Esophagus muscularis mucosa (tissue), 4 donors: ENCODE measurements at regions not wholly inside any gene's neighbourhood (a gene's known extent, or its start where the extent isn't known, plus 50 kb on each side); places are given as distances from the start of the nearest gene placed in this dataset.
A peak's percentile ranks its signal among the peaks of the same experiment; 100 is the strongest.

Experiments used
- DNase-seq: peaks from one replicate; pipeline ENCODE4 v3.0.0-alpha.2; 2017; ENCODE audit errors: extremely low spot score
- H3K27ac ChIP-seq, 4 donors: fragments of 200-600 bp; sonication (generic); replicated peaks in 1 of 4; 1 replicate in 3 of 4; 2 replicates in 1 of 4; pipeline ENCODE4 v1.5.1; 2016 to 2019; ENCODE audit warnings: mild to moderate bottlenecking in 1 of 4
- H3K27me3 ChIP-seq, 4 donors: fragments of 200-600 bp; sonication (generic); one replicate each; pipeline versions ENCODE4 v1.5.1 to v1.6.0; 2016 to 2019
- H3K36me3 ChIP-seq, 4 donors: fragments of 200-600 bp; sonication (generic); one replicate each; pipeline ENCODE4 v1.5.1; 2016 to 2019
- H3K4me1 ChIP-seq, 4 donors: fragments of 200-600 bp; sonication (generic); one replicate each; pipeline ENCODE4 v1.5.1; 2016 to 2019
- H3K4me3 ChIP-seq, 4 donors: fragments of 200-600 bp; sonication (generic); 1 replicate in 2 of 4; 2 replicates in 2 of 4; pipeline ENCODE4 v1.5.1; 2016 to 2019; ENCODE audit warnings: mild to moderate bottlenecking in 4 of 4, moderate library complexity in 1 of 4
- H3K9me3 ChIP-seq, 4 donors: fragments of 200-600 bp; sonication (generic); 1 replicate in 3 of 4; 2 replicates in 1 of 4; pipeline ENCODE4 v1.5.1; 2016 to 2019
- EP300 ChIP-seq: sonication (generic); formaldehyde crosslinking; IDR thresholded peaks from one replicate; pipeline ENCODE4 v1.6.1; 2017; ENCODE audit warnings: antibody characterized with exemption
- POLR2A ChIP-seq: fragments of 450-650 bp; IDR thresholded peaks from one replicate; pipeline ENCODE4 v1.6.1; 2017; ENCODE audit warnings: antibody characterized with exemption, moderate library complexity, mild to moderate bottlenecking, low read depth
- POLR2AphosphoS5 ChIP-seq, 2 donors: sonication (generic); formaldehyde crosslinking; IDR thresholded peaks; one replicate each; pipeline ENCODE4 v1.6.1; 2017; ENCODE audit warnings: antibody characterized with exemption in 2 of 2
- WGBS: methylation state at CpG from one replicate; pipeline ENCODE4 v1.1.5; 2018; 5-methylcytosine and 5-hydroxymethylcytosine counted together
- intact Hi-C: fragments of 100-400 bp; cut with DNase I; formaldehyde crosslinking; loops from one replicate; pipeline ENCODE4 v1.15.1; 2023
- TF ChIP-seq, protein P1 (sequence below), 3 experiments: fragments of 200-600 bp in 2 of 3; fragments of 450-650 bp in 1 of 3; sonication (generic) in 2 of 3; IDR thresholded peaks; one replicate each; pipeline ENCODE4 v1.5.1; 2017 to 2019; ENCODE audit warnings: antibody characterized with exemption in 3 of 3, mild to moderate bottlenecking in 2 of 3, moderate library complexity in 1 of 3

DNA sequence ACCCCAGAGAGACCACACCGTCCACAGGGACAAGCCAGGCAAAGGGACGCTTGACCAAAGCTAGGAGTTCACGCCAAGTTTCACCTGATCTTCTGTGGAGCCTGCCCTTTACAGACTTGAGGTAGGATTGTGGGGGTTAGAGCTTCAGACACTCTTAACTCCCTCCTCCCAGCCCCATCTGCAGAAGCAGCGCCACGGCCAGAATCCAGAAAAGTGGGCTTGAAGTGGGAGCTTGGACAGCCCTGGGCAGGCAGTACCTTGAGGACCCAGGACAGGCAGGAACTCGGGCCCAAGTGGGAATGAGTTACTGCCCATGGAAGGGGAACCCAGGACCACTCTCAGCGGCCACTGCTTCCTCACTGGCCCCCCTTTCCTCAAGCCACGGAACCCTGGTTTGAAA lies 695.9 kb downstream of the TBC1D22A start:
- DNase-seq, result peak; percentile 62
- Histone ChIP-seq H3K4me3 (no peak overlapping the region), H3K9me3 (peaks cover 0 to 16% (median 12%) of the 10 kb centered on the region in 4 donors), H3K4me1 (no peaks in the 10 kb centered on the region), H3K27me3 (no peaks in the 10 kb centered on the region), H3K27ac (no peak overlapping the region), H3K36me3 (no peaks in the 10 kb centered on the region)
- intact Hi-C loops, result no loop called here
- TF ChIP-seq POLR2A (no peak), EP300 (no peak), POLR2AphosphoS5 (IDR thresholded peaks at IDR 0.05) (no peak)
- TF ChIP-seq, protein P1, sequence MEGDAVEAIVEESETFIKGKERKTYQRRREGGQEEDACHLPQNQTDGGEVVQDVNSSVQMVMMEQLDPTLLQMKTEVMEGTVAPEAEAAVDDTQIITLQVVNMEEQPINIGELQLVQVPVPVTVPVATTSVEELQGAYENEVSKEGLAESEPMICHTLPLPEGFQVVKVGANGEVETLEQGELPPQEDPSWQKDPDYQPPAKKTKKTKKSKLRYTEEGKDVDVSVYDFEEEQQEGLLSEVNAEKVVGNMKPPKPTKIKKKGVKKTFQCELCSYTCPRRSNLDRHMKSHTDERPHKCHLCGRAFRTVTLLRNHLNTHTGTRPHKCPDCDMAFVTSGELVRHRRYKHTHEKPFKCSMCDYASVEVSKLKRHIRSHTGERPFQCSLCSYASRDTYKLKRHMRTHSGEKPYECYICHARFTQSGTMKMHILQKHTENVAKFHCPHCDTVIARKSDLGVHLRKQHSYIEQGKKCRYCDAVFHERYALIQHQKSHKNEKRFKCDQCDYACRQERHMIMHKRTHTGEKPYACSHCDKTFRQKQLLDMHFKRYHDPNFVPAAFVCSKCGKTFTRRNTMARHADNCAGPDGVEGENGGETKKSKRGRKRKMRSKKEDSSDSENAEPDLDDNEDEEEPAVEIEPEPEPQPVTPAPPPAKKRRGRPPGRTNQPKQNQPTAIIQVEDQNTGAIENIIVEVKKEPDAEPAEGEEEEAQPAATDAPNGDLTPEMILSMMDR (IDR thresholded peaks at IDR 0.05), result no peak
- 97% methylated on average over 4 of the region's 8 CpGs for WGBS

DNA sequence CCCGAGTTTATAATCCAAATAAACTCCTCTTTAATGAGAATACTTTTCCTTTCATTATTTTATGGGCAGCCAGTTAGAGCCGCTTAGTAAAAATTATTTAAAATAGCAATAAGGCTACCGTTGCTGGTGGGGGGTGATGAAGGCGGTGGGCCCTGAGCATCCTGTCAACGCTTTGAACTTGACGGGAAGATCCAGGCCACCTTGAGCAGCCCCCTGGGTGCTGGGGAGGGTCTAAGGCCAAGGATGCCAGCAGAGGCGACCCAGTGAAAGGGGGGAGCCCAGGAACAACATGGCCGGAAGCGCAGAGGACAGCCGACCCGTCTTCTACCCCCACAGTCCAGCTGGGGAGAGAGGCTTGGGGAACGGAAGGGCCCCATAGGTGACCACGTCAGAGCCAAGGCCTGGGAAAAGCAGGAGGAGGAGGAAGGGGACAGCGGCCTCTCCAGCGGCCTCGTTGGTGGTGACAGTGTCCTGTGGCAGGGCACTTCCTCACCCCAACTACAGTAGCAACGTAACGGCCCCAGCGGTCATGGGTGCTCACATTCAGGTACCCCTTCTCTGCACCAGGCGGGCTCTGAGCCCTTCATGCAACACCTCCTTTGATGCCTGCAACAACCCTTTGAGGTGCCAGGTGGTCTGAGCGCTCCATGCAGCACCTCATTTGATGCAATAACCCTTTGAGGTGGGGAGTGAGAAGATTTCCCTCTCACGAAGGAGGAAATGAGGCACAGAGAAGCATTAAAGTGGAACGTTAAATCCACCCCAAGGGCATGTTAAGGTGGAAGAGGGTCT lies 695.3 kb downstream of the TBC1D22A start:
- H3K36me3 ChIP-seq, result no peaks in the 10 kb centered on the region

DNA sequence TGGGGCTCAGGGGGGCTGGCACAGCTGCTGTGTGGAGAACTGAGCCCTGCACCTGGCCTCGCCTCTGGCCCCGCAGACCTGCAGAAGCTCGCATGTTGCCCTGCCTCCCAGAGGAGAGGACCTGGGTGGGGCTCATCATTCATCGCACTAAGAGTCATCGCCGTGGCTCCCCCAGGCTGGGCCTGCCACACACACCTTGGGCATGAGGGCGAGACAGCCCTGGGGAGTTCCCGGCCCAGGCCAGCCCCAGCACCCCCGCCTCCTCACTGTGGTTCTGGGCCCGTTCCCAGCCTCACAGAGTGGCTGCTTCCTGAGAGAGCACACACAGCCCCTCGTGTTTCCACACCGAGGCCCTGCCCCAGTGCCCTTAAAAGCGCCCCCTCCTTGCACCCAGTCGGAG lies 694.6 kb downstream of the TBC1D22A start:
- Histone ChIP-seq H3K4me3 (no peak overlapping the region), H3K4me1 (no peaks in the 10 kb centered on the region), H3K36me3 (no peaks in the 10 kb centered on the region), H3K9me3 (peaks cover 0 to 16% (median 14%) of the 10 kb centered on the region in 4 donors), H3K27me3 (peaks cover 0 to 6% (median 0%) of the 10 kb centered on the region in 4 donors), H3K27ac (no peak overlapping the region)
- intact Hi-C loops, result no loop called here
- no peak for DNase-seq
- TF ChIP-seq, protein P1 (IDR thresholded peaks at IDR 0.05), result no peak
- TF ChIP-seq EP300 (no peak), POLR2A (no peak), POLR2AphosphoS5 (IDR thresholded peaks at IDR 0.05) (no peak)
- WGBS, result 78% methylated on average over 7 of the region's 14 CpGs

More for the DNA sequence above, 695.3 kb downstream of the TBC1D22A start:
- 83% methylated on average over 17 of the region's 23 CpGs for WGBS
- H3K27ac ChIP-seq, result no peak overlapping the region
- peak; percentile 90 for DNase-seq
- TF ChIP-seq, protein P1 (IDR thresholded peaks at IDR 0.05), result no peak
- TF ChIP-seq EP300 (no peak), POLR2A (no peak), POLR2AphosphoS5 (IDR thresholded peaks at IDR 0.05) (no peak)
- no peak overlapping the region for H3K4me3 ChIP-seq
- H3K27me3 ChIP-seq, result peaks cover 0 to 1% (median 0%) of the 10 kb centered on the region in 4 donors
- H3K4me1 ChIP-seq, result no peaks in the 10 kb centered on the region
- intact Hi-C loops, result no loop called here
- peaks cover 0 to 16% (median 14%) of the 10 kb centered on the region in 4 donors for H3K9me3 ChIP-seq

DNA sequence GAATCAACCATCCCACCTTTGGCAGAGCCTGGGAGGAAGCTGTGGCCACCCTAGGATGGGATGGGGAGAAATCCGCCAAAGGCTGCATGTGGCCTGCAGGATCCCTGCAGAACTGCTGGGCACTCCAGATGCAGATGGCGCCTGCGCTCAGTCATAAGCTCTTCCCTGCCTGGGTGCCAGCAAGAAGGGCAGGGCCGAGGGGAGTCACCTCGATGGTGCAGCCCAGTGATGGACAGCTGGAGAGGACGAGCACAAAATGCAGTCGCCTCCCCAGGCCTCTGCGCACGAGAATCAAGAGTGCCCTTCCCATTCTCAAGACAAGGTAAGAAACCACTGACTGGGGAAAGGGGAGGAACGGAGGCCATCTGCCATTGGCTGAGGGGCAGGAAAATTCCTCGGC lies 693.6 kb downstream of the TBC1D22A start:
- no peak overlapping the region for H3K27ac ChIP-seq
- no peaks in the 10 kb centered on the region for H3K36me3 ChIP-seq
- WGBS, result 94% methylated on average over 7 of the region's 11 CpGs
- peaks cover 0 to 16% (median 0%) of the 10 kb centered on the region in 4 donors for H3K27me3 ChIP-seq
- TF ChIP-seq, protein P1 (IDR thresholded peaks at IDR 0.05), result no peak
- no peak for TF ChIP-seq POLR2AphosphoS5 (IDR thresholded peaks at IDR 0.05)
- no peak for TF ChIP-seq EP300
- no peak for TF ChIP-seq POLR2A
- no peak overlapping the region for H3K4me3 ChIP-seq
- H3K9me3 ChIP-seq, result peaks cover 0 to 16% (median 14%) of the 10 kb centered on the region in 4 donors
- intact Hi-C loops, result no loop called here
- H3K4me1 ChIP-seq, result no peaks in the 10 kb centered on the region
- DNase-seq, result peak; percentile 79
